ENCODE measurements at regions not wholly inside any gene's neighbourhood (a gene's known extent, or its start where the extent isn't known, plus 50 kb on each side); places are given as distances from the start of the nearest gene placed in this dataset.

GRCh38 chr5:158409507-158409906 is 550.6 kb upstream of the CLINT1 start:
- DNase-seq: no peak

DNA sequence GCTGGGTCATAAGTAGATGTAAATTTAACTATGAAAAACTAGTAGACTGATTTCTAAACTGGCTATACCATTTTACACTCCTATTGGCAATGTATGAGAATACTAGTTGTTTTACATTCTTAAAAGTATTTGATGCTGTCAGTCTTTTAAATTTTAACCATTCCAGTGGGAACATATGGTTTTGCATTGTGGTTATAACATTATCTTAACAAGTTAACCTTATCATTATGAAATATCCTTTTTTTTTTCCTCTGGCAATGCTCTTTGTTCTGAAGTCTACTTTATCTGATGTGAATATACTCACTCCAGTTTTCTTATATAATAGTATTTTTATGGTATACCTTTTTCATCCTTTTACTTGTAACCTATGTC is 548.9 kb upstream of the CLINT1 start:
- no peak for DNase-seq

GRCh38 chr5:158406884-158407823 is 548.2 kb upstream of the CLINT1 start:
- DNase-seq: peak in 2 of 3 donors; percentile 25 to 70

DNA sequence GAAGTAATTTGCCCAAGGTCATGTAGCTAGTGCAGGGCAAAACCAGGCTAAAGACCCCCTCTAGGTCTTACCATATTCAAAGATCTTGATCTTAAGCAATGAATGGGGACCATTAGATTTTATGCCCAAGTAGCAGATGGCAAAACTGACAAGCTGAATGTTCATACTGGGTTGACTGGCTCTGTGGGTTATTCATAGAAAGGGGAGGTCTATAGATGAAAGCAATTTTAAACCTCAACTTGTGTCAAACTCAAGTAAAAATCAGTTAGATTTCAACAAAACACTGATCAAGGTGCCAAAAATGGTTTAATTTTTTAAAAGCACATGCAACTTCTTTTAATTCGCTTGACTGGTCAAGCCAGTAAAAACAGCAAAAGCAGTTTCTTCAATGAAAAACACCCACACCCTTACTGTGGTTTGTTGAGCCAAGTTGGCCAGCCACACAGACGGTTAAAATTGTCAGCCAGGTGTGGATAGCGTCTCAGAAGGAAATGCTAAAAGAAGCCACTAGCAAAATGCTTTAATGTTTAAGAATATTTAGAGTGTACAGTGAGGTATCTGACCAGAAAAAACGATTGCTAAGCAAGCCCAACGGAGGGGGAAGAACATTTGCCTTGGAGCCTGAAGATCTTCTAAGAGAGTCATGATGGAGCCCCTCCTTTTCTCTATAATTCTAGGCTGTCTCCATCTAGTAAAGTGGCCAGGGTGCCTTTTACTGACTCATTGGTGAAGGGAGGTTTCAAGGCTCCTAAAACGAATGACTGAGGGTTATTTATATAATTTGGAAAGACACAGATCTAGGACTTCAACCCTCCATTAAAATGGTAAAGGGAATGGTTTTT is 539.6 kb upstream of the CLINT1 start:
- DNase-seq: no peak

- no peak for DNase-seq
Observed at GRCh38 chr5:158397278-158397677, 538.3 kb upstream of the CLINT1 start.

DNA sequence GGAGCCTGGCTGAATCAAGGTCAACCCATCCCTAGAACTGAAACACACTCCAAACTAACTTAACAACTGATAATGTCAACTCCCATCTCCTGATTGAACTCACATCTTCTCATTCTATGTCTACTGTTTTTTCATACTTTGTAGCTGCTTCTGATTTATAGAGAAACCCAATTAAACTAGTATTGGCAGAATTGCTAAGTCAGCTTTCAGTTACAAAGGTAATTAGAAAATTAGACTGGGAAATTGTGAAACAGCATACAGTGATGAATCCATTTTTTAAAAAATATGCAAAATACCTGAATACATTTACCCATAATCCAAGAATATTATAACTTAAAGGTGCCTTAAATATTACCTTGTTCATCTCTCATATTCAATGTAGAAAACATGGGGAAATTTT is 535.2 kb upstream of the CLINT1 start:
- DNase-seq: no peak

DNA sequence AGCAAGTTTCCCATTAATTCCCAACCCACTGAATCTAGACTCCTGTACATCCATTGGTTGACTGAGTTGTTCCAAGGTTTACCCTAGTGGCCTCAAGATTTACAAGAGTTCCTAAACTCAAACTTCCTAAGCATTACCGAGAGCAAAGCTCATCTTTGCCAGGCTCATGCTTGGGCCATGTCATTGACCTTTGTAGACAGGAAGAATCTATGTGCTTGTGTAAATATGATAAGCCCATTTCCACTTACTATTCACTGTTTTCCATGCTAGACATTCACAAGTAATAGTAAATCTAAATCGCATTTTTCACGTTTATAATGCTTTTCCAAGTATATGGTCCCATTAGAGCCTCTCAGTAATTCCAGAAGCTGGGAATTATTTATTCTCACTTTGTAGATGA is 534.5 kb upstream of the CLINT1 start:
- DNase-seq: no peak

DNA sequence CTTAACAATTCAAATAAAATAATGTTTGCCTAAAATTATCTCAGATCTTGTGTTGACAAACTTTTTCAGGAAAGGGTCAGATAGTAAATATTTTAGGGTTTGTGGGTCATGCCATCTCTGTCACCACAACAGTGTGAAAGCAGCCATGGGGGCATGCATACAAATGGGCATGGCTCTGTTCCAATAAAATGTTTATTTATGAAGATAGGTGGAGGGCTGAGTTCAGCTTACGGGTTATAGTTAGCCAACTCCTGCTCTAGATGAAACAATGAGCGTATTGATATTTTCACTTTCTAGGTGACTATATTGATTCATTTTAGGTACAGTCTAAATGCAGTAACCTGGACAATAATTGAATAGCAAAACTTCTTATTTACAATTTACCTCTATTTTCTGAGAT is 533.8 kb upstream of the CLINT1 start:
- DNase-seq: no peak

GRCh38 chr5:158390577-158390976 is 531.6 kb upstream of the CLINT1 start:
- peak in 2 of 3 donors; percentile 48 to 87 for DNase-seq

GRCh38 chr5:158389786-158390185 is 530.8 kb upstream of the CLINT1 start:
- no peak for DNase-seq

GRCh38 chr5:158388021-158388420 is 529.1 kb upstream of the CLINT1 start:
- DNase-seq: no peak

DNA sequence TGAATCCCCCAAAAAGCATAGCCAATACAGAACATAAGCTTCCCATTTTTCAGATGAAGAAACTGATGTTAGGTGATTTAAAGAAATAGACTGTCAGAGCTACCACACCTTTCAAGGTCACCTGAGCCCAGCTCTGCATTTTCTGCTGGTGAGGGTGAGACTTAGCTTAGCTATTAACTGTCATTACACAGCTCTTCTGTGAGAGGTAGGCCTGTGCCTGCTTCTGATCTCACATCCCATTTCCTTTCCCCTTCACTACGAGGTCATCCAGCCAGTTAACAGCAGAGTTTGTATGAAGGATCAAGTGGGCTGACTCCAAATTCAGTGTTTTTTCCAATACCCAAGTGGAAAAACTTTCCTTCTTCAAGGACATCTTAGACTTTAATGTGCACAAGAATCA is 528.6 kb upstream of the CLINT1 start:
- no peak for DNase-seq

DNA sequence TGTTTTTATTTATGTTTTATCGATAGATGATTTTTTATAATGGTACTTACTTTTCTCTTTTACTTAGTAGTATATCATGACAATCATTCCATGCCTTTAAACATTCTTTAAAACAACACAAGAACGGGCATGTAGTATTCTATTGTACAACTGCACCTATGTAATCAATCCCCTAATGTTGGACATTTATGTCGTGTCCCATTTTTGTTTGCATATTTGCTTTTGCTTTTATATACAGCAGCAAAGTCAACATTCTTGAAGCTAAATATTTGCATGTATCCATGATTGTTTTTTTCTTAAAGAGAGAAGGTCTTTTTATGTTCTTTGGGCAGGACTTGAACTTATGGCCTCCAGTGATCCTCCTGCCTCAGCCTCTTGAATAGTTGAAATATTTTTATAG is 527.0 kb upstream of the CLINT1 start:
- no peak for DNase-seq

GRCh38 chr5:158384535-158385481 is 525.9 kb upstream of the CLINT1 start:
- DNase-seq: peak in 1 of 3 donors; percentile 92

DNA sequence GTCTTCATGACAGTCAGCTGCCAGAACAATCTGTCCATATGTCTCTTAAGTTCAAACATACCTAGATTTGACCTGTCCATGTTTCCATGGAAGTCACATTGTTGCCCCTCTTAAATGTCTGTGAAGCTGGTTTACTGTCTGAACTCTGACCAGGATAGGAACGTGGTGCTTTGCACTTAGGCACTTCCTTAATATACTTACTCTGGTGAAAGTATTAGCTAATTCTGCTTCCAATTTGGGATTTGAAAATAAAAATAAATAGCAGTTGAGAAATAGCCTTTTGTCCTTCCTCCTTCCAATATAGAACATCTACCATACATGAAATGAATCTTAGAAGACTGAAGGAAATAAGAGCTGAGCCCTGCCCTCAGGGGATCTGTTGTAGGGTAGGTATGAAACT is 524.5 kb upstream of the CLINT1 start:
- DNase-seq: no peak

- DNase-seq: peak; percentile 67 to 91 (median 83)
Observed at GRCh38 chr5:158382473-158382872, 523.5 kb upstream of the CLINT1 start.

GRCh38 chr5:158381614-158382160 is 522.7 kb upstream of the CLINT1 start:
- no peak for DNase-seq

DNA sequence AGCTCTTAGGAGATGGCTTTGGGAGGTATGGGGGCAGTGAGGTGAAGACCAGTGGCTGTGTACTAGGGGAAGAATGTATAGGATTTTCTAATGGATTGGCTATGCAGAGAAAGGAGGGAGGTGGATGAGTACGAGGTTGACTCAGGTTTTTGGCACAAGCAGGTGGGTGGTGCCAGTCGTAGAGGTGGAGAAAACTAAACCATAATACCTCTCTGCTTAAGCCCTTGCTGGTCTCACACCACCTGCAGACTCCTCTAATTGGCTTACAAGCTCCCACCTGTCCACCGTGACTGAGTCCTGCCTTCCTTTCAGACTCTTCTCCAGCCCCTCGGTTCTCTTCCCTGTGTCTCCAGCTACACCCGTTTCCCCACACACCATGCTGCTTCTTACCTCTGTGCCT is 521.7 kb upstream of the CLINT1 start:
- no peak for DNase-seq

- no peak for DNase-seq
Observed at GRCh38 chr5:158378931-158379330, 520.0 kb upstream of the CLINT1 start.

GRCh38 chr5:158376679-158377078 is 517.7 kb upstream of the CLINT1 start:
- DNase-seq: no peak

GRCh38 chr5:158375531-158375930 is 516.6 kb upstream of the CLINT1 start:
- no peak for DNase-seq
